ENCODE measurements at regions not wholly inside any gene's neighbourhood (a gene's known extent, or its start where the extent isn't known, plus 50 kb on each side); places are given as distances from the start of the nearest gene placed in this dataset.

GRCh38 chr2:17282826-17283225 lies 235.4 kb downstream of the RAD51AP2 start:
- intact Hi-C loops (cut with DNase I; ENCODE audit: low total_unique reads) = no loop called here
- Histone ChIP-seq H3K9me3 (no peaks in the 10 kb centered on the region), H3K27ac (no peak overlapping the region), H3K27me3 (no peaks in the 10 kb centered on the region), H3K36me3 (no peaks in the 10 kb centered on the region), H3K4me1 (no peaks in the 10 kb centered on the region), H3K4me3 (no peak overlapping the region)
- TF ChIP-seq POLR2AphosphoS5 (IDR thresholded peaks at IDR 0.05) (no peak), POLR2A (IDR thresholded peaks at IDR 0.05) (no peak), CTCF (IDR thresholded peaks at IDR 0.05) (no peak)
- DNase-seq (ENCODE audit: low spot score in 2 of 2) = no peak

GRCh38 chr2:17282245-17282644 lies 236.0 kb downstream of the RAD51AP2 start:
- intact Hi-C loops (cut with DNase I; ENCODE audit: low total_unique reads) = no loop called here
- Histone ChIP-seq H3K27ac (no peak overlapping the region), H3K9me3 (no peaks in the 10 kb centered on the region), H3K4me3 (no peak overlapping the region), H3K4me1 (no peaks in the 10 kb centered on the region), H3K36me3 (no peaks in the 10 kb centered on the region), H3K27me3 (no peaks in the 10 kb centered on the region)
- no peak for DNase-seq (ENCODE audit: low spot score in 2 of 2)
- TF ChIP-seq CTCF (IDR thresholded peaks at IDR 0.05) = no peak
- no peak for TF ChIP-seq POLR2AphosphoS5 (IDR thresholded peaks at IDR 0.05)
- no peak for TF ChIP-seq POLR2A (IDR thresholded peaks at IDR 0.05)

DNA sequence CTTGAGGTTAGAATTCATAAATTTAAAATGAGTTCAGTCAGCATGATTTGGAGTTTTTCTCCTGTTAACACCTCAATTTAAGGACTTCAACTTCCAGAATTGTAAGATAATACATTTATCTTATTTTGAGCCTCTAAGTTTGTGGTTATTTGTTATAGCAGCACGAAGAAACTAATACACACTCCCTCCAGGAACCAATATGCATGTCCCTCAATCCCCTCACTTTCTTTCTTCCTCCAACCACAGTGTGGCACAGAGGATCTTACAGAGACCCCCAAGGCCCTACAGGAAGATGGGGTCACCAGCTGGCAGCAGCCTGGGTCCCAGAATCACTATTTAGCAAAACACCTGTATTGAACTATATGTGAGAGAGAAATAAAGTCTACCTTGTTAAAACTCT lies 242.0 kb downstream of the RAD51AP2 start:
- no peaks in the 10 kb centered on the region for H3K27me3 ChIP-seq
- peaks cover 0 to 10% of the 10 kb centered on the region in 2 donors for H3K9me3 ChIP-seq
- no peak for DNase-seq (ENCODE audit: low spot score in 2 of 2)
- intact Hi-C loops (cut with DNase I; ENCODE audit: low total_unique reads) = no loop called here
- no peak for TF ChIP-seq CTCF (IDR thresholded peaks at IDR 0.05)
- no peak for TF ChIP-seq POLR2A (IDR thresholded peaks at IDR 0.05)
- TF ChIP-seq POLR2AphosphoS5 (IDR thresholded peaks at IDR 0.05) = no peak
- H3K27ac ChIP-seq = no peak overlapping the region
- H3K36me3 ChIP-seq = no peaks in the 10 kb centered on the region
- no peak overlapping the region for H3K4me3 ChIP-seq
- H3K4me1 ChIP-seq = no peaks in the 10 kb centered on the region

- no peaks in the 10 kb centered on the region for H3K36me3 ChIP-seq
- no peak for TF ChIP-seq POLR2A (IDR thresholded peaks at IDR 0.05)
- no peak for TF ChIP-seq POLR2AphosphoS5 (IDR thresholded peaks at IDR 0.05)
- no peak for TF ChIP-seq CTCF (IDR thresholded peaks at IDR 0.05)
Observed at GRCh38 chr2:17272652-17273525, 245.4 kb downstream of the RAD51AP2 start.

GRCh38 chr2:17272170-17272569 lies 246.1 kb downstream of the RAD51AP2 start:
- H3K36me3 ChIP-seq = no peaks in the 10 kb centered on the region
- no peaks in the 10 kb centered on the region for H3K4me1 ChIP-seq
- no peak for DNase-seq (ENCODE audit: low spot score in 2 of 2)
- intact Hi-C loops (cut with DNase I; ENCODE audit: low total_unique reads) = no loop called here
- TF ChIP-seq CTCF (IDR thresholded peaks at IDR 0.05) = no peak
- no peak for TF ChIP-seq POLR2A (IDR thresholded peaks at IDR 0.05)
- TF ChIP-seq POLR2AphosphoS5 (IDR thresholded peaks at IDR 0.05) = no peak
- H3K4me3 ChIP-seq = no peak overlapping the region
- peaks cover 0 to 10% of the 10 kb centered on the region in 2 donors for H3K9me3 ChIP-seq
- no peaks in the 10 kb centered on the region for H3K27me3 ChIP-seq
- H3K27ac ChIP-seq = no peak overlapping the region

More at GRCh38 chr2:17272652-17273525, 245.4 kb downstream of the RAD51AP2 start:
- no peak for DNase-seq (ENCODE audit: low spot score in 2 of 2)
- no peak overlapping the region for H3K4me3 ChIP-seq
- H3K9me3 ChIP-seq = peaks cover 0 to 10% of the 10 kb centered on the region in 2 donors
- no peaks in the 10 kb centered on the region for H3K4me1 ChIP-seq
- intact Hi-C loops (cut with DNase I; ENCODE audit: low total_unique reads) = no loop called here
- H3K27me3 ChIP-seq = no peaks in the 10 kb centered on the region
- no peak overlapping the region for H3K27ac ChIP-seq
